UCSD-AML1 (cell line): ENCODE measurements at regions not wholly inside any gene's neighbourhood (a gene's known extent, or its start where the extent isn't known, plus 50 kb on each side); places are given as distances from the start of the nearest gene placed in this dataset.
A peak's percentile ranks its signal among the peaks of the same experiment; 100 is the strongest.
"Not testable (repeated sequence)": the region's sequence is repeated elsewhere in the genome, so short reads cannot be mapped to it uniquely, and the experiment has no call there.

Source experiments
- DNase-seq: peaks from one replicate; lab custom pipeline; 2025; ENCODE audit not compliant: unreplicated experiment; lab: John Stamatoyannopoulos, UW

DNA sequence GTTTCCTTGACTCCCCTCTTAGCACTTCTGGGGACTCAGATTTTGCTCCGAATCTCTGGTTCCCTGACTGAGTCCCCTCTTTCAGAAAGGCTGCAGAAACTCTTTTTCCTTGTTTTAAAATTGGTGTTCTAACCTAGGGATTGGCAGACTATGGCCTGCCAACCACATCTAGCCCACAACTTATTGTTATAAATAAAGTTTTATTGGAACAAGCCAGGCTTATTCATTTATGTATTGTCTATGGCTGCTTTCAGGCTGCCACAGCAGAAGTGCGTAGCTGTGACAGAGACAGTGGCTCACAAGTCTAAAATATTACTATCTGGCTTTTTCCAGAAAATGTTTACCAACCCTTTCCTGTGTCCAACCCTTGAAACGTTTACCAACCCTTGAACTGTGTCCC is 81.7 kb downstream of the IER5 start:
- no peak for DNase-seq

DNA sequence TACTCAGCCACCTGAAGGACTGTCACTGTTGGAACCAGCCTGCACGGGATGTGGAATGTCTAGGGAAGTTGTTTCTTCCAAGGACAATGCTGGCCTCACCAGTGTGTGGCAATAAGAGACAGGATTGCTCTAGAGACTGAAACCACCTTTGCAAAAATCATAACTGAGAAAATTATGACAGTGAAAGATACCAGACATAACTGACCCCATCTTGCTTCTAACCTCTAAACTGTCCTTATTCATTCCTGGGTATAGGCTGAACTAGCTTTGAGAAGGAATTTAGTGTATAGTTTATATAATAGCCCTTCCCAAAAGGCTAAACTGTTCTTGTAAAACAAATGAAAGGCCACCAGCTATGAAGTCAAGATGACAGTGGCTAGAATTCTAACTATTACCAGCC is 83.6 kb downstream of the IER5 start:
- DNase-seq = no peak

DNA sequence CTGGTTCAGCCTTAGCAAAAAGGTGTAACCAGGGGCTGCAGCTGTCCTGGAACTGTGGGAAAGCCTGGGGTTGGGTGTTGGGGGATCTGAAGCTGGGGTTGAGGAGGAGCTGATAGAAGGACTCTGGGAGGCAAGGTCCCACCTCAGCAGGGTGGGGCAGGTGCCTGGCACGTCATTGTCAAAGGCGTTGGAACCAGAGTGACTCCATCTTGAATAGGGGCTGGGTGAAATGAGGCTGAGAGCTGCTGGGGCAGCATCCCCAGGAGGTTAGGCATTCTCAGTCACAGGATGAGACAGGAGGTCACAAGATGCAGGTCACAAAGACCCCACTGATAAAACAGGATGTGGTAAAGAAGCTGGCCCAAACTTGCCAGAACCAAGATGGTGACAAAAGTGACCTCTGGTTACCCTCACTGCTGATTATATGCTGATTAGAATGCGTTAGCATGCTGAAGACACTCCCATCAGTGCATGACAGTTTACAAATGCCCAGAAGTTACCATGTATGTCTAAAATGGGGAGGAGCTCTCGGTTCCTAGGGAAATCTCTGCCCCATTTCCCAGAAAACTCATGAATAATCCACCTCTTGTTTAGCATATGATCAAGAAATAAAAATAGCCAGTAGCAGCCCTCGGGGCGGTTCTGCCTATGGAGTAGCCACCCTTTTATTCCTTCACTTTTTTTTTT is 85.4 kb downstream of the IER5 start:
- no peak for DNase-seq

DNA sequence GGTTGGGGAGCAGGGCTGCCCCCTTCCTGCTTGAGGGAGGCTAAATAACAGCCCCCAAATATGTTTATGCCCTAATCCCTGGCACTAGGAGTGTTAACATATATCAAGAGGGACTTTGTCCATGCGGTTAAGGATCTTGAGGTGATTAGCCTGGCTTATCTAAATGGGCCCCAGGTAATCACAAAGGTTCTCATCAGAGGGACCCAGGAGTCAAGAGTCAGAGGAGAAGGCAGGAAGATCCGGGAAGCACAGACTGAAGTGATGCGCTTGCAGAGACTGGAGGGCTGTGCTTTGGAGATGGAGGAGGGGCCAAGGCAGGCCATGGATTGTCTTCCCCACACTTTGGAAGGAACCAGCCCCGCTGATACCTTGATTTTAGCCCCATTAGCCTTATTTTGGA is 86.4 kb downstream of the IER5 start:
- no peak for DNase-seq

DNA sequence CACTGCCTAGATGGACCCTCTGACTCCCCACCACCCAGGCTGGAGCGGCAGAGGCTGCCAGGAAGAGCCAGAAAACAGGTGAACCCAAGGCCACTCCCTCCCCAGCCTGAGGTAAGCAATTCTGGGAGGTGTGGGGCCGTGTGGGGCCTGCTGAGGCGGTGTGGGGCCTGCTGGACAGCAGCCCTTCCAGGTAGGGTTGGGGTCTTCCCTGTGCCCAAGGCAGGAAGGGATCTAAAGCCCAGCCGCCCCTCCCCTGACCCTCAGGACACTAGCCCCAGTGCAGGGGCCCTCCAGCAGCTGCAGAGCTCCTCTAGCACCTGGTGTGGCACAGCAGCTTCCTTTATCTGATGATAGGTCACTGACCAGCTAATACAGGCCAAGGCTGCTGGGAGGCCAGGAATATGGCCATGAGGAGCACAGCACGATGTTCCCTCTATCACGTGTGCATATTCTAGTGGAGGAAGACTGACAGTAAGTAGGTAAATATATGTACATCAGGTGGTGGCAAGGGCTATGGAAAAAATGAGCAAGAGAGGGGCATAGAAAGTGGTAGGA is 86.9 kb downstream of the IER5 start:
- no peak for DNase-seq

DNA sequence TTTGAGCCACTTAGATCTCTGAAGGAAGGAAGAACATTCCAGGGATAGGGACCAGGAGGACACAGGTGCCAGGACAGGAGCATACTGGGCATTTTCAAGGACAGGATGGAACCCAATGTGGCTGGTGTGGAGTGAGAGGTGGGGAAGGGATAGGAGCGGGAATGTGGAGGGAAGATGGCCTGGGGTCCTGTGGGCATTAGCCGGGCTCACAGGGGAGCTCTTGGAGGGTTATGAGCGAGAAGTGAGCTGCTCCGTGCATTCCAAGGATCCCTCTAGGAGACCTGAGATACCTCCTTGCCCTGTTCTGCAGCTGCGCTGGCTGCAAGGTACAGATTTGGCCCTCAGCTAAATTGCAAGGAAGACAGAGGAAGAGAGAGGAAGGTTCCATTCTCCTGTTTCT is 87.5 kb downstream of the IER5 start:
- DNase-seq = no peak

DNA sequence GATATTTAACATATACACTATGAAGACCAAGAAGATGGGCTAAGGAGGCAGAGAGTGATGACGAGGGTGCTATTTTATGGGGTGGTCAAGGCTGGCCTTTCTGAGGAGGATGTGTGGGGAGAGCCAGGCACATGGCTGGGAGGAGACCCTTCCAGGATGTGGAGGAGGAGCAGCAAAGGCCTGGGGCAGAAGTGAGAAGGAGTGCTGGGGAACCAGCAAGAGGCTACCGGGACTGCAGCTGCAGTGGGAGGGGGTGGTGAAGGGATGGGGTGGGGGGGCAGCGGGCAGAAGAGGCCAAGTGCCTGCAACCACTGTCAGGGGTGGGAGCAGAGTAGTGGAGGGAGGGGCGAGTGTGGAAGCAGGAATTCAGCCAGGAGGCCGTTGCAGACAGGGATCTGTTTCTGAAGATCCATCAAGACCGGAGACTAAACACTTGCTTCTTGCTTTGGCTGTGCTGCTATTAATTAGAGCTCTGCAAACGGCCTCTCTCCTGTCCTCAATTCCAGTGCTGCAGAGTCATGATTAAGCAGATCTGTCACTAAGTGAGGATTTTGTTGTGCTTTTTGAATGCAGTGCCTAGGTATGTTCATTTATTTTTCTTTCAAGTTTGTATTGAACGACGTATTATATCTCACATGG is 89.9 kb downstream of the IER5 start:
- DNase-seq = no peak

DNA sequence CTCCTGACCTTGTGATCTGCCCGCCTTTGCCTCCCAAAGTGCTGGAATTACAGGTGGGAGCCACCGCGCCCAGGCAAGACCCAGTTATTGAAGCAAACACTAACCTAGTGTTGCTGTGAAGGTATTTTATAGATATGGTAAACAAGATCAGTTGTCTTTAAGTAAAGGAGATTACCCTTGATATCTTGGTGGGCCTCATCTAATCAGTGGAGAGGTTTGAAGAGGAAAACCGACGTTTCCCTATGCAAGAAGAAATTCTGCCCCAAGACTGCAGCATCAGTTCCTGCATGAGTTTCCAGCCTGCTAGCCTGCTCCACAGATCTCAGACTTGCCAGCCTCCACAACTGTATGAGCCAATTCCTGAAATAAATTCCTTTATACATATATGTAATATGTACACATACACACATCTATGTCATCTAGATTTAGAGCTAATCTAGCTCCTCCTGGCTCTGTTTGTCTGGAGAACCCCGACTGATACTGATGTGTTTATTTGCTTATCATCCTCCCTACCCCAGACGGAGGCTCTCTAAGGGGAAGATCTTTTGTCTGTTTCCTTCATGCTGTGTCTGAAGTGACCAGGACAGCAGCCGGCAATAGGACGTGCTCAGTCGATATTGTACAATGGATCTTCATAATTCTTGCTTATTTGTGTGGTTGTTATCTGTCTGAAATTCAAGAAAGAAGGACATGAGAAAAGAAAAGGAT is 90.9 kb downstream of the IER5 start:
- DNase-seq = no peak

DNA sequence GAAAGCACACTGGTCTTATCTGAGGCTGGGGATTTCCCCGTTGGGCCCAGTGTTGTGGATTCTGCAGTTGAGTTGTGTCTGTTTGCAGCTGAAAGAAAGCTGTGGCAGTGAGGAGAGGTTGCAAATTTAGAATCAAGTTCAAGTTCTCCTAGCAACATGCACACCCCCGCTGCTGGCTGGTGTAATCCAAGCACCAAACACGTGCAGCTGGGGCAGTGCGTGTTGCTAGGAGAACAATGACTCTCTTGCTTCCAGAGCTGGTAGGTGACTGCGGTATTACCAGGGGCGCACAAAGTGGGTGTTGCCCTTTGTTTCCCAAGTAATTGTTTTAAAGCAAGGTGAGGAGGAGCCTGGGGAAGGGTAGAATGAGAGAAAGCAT is 91.5 kb downstream of the IER5 start:
- no peak for DNase-seq

DNA sequence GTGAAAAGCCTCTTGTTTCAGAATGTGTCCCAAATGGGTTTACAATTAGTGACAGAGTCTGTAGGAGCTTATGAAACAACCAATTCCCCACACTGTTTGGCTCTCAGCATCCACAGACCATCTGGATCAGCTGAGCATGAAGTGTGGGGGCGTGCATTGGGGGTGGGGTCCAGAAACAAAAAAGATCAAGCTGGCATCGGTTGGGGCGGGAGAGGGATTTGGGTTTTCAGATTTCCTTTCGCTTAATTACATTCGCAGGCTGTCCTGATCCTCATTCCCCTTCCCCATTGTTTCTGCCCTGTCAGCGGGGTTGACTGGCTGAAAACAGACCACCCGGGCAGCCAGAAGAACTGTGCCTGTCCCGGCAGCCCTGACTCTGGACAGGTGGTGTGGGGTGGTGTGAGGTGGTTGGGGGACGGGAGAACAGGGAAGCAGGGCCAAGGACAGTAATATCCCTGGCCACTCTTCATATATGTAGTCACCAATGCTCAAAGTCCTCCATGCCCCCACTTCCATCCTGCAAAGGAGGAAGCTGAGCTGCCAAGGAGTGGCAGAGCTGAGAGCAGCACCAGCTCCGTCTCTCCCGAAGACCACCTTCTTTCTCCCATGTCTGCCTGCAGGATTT is 92.0 kb downstream of the IER5 start:
- DNase-seq = no peak

DNA sequence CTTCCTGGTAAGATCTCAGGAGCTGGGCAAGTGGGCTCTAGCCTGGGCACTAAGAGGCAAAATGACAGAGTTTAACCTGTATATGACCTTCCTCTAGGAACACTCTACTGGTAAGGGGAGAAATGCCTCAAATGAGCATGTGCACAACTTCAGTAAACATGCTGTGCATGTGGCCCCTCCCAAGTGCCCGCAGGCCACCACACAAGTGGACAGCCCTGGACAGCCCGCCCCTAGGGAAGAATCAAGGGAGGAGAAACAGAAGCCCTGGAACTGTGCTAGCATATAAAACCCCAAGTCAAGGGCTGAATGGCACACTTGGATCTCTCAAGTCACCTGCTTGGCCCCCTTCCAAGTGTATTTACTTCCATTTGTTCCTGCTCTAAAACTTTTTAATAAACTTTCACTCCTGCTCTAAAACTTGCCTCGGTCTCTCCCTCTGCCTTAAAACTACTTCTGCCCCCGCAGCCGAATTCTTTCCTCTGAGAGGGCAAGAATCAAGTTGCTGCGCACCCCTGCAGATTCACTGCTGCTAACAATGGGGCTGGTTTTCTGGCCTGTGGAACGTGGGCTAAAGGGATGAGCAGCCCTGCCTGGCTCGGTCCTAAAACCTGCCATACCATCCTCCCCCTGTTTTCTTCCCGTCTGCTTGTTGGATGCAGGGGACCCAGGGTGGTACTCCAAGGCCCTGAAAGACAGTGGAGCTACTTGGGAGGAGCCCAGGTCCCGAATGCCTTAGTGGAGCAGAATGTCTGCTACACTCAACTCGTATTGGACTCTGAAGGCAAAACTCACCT is 93.5 kb downstream of the IER5 start:
- no peak for DNase-seq

DNA sequence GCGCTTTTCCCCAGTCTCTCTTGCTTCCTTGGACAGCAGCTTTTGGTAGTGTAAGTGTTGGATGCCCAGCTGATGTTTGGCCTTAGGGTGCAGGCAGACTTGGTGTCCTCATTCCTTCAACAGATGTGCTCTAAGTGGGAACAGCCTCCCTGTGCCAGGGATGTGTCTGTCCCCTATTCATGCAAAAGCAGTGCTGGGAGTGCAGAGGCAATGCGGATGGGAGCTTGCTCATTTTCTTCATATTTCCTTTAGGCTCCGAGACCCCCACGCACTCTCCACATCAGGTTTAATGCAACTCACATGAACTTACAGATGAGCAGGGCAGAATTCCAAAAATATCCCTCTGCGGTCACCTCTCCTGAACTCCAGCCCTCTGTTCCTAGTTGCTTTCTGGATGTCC is 96.1 kb downstream of the IER5 start:
- DNase-seq = no peak

DNA sequence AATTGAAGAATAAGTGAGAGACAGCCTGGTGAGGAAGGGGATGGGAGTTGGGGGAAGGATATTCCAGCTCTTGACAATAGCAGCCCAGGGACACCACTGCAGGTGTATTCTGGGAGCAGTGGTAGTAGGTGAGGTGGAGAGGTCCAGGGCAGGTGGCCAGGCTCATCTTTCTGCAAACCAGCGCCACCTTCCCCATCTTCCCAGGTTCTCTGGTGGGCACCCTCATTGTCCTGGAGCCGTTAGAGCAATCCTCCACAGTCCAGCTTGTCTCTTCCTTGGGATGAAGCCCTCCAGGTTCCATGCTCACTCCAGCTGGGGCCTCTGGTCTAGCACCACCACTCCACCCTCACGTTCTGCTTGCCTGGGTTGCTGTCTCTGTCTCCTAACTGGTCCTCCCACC is 97.0 kb downstream of the IER5 start:
- DNase-seq = no peak

DNA sequence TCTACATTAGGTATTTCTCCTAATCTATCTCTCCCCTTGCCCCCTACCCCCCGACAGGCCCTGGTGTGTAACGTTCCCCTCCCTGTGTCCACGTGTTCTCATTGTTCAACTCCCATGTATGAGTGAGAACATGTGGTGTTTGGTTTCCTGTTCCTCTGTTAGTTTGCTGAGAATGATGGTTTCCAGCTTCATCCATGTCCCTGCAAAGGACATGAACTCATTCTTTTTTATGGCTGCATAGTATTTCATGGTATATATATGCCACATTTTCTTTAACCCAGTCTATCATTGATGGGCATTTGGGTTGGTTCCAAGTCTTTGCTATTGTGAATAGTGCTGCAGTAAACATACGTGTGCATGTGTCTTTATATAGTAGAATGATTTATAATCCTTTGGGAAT is 97.6 kb downstream of the IER5 start:
- not testable (repeated sequence) for DNase-seq

DNA sequence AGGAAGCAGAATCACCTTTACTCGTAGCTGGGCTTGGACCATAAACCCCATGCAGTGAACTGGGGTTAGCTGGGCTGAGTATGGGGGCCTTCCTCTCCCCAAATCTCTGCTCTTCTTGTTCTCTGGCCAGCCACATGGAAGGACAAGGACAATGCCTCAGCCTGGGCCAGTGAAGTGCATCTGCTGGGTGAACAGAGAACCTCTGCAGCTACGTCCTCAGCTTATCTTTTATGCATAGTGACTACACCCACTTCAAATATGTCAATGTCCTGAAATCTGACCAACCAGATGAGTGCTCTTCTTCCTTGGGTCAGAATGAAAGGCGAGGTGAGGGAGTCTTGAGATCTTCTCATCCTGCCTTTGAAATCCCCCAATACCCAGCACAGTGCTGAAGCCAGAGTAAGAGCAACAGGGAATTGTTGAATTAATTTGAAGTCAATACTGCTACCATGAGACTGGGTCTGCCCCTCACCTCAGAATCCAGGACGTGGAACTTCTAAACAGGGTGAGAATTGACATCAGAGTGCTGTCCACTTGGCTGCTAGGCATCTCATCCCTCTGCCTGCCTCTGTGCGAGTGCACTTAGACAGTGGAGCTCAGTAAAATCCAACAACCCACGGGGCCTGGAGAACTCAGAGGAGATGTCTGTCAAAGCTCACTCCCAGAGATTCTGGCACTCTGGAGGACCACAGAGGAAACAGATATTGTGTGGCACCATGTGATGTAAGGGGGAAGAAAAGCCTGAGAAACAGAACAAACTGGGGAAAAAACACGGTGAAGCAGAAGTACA is 99.0 kb downstream of the IER5 start:
- no peak for DNase-seq

DNA sequence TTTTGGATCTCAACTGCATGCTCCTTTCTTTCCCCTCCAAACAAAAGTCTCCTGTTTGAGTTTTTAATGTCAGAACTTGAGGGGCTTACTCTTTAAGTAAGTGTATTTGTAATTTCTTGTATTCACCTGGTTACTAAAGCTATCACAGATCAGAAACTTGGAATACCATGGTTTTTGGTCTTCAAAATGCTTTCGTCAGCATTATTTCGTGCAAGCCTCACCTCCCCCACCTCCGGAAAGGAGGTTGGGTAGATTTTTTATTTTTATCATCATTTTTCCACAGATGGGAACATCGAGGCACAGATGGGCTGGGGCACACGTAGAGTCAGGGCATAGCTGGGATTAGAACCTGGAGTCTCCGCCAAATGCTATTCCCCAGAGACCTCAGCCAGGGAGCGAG is 100.7 kb downstream of the IER5 start:
- no peak for DNase-seq

DNA sequence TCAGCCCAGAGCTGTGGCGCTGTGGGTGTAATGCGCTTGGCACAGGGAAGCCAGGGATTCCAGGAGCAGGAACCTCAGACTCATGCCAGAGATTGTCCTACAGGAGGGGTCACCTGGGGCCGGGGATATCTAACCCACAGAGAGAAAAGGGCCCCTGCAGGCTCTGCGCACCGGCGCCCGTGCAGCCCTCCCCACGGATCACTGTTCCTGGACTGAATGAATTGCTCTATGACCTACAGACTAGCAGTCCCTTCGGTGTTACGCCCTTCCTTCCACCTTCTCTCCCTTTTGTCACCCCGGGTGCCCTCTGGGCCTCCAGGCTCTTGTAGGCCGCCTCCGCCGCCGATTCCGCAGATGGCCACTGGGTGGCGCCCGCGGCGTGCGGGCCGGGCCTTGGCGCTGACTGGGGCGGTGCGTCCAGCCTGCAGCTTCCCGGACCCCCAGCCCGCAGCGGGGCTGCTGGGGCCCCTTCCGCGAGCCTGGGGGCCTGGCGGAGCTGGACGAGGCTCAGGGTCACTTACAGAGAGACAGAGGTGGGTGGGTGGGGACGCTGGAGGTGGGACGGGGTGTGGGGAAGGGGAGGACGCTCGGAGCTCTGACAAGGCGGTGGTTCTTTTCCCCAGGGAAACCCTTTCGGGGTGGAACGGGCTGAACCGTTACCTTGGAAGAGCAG is 101.3 kb downstream of the IER5 start:
- DNase-seq = peak; percentile 68

DNA sequence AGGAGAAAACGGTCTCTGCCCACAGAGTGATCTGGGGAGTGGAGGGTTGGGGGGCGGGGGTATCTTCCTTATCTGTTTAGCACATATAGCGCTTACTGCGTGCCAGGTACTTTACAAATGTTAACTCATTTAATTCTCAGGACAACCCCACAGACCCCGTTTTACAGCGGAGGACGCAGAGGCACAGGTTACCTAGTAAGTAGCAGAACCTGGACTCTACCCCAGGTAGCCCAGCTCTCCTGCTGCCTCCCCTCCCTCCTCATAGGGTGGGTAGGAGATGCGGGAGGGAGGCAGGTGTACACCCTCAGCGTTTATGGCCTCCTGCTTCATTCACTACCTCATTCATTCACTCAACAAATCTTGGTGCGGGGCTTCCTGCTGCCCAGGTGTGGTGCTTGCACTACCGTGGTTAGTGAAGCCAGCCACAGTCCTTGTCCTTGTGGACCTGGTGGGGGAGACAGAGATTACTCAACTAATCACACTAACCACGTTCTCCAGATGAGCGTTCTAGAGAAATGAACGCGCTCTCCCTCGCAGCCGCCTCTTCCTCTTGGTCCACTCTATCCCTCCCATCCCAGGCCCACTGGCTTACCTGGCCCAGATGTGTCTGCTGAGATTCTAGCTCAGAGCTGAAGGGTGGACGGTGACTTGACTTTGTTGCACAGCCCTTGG is 102.0 kb downstream of the IER5 start:
- no peak for DNase-seq

DNA sequence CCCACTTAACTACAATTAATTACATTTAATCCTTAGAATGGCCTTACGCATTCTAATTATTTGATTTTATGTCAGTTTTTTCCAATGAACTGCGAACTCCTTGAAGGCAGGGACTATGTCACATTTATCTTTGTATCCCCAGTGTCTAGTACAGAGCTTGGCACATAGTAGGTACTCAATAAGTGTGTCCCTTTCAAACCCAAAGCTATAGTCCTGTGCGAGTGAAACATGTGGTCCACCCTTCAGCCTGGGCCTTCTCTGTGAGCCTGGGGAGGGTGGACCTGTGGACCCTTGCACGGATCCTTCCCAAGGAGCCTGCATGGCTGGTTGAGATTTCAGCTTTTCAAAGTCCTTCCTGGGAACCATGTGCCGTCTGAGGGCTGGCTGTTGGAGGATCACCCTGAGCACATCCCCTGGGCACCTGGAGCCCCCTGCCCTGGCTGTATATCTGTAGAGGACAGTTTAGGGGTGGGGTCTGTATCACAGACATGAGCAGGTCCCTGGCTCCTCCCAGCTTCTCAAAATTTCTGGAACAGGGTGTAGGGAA is 103.1 kb downstream of the IER5 start:
- no peak for DNase-seq
